GM18499 (cell line): ENCODE measurements at regions not wholly inside any gene's neighbourhood (a gene's known extent, or its start where the extent isn't known, plus 50 kb on each side); places are given as distances from the start of the nearest gene placed in this dataset.
"Not testable (repeated sequence)": the region's sequence is repeated elsewhere in the genome, so short reads cannot be mapped to it uniquely, and the experiment has no call there.

Experiments used
- ATAC-seq: cut with Tn5 transposase; IDR thresholded peaks from one replicate; pipeline ENCODE4 v1.9.1; 2021; ENCODE audit warnings: moderate number of reproducible peaks; ENCODE audit not compliant: insufficient read depth, unreplicated experiment

DNA sequence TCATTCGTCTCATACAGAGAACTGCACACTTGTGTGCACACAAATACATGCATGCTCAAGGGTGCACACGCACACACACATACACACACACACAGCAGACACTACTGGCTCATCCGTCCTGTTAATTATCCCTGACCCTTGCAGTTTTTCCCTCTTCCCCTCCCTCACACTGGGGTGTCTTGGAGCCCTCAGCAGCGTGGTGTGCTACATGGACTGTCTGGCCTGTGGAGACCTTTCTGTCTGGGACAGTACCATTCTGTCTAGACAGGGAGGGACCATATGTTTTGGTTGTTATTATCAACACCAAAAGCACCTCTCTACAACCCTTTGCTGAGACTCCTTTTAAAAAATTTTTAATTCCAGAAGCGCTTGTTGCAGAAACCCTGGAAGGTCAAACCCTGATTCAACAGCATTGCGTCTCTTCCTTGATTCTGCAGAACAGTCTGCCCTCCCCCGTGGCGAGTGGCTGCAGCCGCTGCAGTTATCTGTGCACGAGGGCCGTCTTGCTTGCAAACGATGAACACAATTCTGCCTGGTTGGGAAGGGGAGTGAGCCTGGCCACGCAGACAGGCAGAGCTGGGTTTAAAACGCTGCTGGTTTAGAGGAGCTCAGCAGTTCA is 374.0 kb downstream of the IRS2 start:
- no peak for ATAC-seq

DNA sequence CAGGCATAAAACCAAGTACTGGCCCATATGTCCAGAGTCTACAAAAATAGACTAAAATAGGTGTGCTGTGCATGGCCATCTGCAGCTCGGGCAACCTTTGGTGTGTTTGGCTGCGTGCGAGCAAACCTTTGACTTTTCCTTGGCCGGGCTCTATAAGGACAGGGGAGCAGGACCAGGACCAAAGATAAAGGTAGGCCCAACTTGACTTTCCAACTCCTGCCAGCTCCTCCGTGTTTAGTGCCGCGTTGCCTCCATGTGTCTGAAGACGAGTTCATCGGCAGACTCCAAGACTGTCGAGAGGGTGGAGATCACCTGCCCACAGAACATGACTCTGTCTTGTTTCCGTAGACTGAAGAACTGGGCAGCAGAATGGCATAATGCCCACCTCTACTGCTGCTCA is 375.5 kb downstream of the IRS2 start:
- ATAC-seq, result no peak

DNA sequence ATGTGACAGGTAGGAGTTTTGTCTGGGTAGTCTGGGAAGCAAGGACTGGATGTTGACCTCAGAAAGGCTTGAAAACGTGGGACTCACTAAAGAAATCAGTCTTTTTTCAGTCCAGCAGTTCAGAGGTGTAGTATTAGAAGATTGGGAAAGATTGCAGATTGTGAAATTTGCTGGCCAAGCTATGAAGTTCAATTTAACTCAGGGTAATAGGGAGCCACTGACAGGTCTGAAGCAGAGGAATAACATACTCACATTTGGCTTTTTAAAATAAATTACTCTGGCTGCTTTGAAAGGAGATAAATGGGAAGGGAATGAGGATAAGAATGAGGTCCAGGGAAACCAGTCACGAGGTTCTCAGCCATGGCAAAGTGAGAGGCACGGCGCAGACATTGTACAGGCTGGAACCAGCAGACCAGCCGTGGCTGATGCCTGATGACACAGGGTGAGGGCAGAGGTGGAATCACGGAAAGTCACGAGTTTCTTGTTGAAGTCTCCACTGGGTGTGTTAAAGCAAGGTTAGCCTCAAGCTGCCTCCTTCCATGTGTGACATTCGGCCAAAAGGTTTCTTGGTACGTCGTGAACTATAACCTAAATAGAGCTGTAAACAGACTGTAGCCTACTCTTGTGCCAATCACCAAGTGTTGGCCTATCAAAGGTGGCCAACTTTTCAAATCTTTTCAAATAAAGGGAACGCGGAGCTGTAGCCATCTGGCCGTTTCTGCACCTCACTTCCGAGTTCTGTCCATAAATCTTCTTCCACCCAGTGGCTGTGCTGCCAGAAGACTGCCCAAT is 377.6 kb downstream of the IRS2 start:
- ATAC-seq, result no peak

DNA sequence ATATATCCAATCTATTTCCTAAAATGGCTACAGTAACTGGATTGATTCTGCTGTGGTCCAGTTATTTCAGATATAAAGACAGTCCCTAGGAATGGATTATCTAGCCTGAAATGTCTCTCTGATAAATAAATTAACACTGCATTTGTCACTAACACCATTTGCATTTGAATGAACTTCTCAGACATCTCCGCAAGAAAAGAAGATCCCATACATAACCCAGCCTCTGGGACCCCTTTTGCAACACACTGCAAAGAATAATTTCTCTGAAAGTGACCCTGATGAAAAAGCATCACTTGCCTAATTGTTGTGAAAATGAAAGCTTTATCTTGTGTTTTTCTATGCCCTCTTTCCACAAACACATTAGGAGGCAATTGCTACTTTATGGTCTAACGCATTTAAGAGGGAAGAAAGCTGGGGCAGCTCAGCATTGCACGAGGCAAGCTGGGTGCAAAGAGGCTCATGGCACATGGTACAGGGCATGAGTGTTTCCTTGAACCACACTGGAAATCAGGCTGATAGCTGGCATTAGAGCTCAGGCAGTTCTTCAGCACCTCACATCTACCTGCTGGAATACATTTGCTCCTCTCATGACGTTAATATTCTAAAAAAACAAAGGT is 379.9 kb downstream of the IRS2 start:
- no peak for ATAC-seq

DNA sequence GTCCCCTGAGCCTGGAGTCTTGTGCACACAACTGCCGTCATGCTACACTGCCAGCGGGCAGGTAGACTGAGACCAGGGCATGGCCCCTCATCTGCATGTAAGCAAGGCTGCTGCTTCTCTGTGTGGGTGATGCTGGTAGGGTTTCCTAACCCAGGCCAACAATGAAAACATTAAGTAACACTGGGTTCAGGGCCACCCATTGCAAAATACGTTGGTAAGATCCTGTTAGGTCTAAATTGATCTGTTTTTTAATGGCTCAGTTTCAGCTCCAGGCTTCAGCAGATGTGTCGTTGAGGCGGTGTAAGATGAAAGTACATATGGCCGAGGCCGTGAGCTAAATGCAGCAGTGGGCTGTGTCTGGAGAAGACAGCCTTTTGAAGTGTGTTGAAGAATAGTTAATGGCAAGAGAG is 383.4 kb downstream of the IRS2 start:
- no peak for ATAC-seq

DNA sequence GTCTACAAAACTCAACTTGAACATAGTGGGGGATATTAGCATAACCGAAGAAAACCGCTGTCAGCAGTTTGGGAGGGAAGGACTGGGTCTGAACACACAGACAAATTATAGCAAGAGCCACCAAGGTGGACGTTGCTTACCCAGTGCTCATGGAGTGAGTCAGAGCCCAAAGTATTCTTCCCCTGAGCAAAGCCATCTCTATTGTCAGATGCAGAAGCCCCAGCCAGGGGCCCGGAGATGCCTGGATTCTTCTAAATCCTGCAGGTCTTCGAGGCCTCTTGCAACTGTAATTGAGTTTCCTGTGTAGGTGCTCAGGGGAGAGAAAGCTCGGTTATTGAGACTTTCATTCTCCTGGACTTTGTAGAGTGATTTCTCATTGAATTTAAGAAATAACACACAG is 384.5 kb downstream of the IRS2 start:
- no peak for ATAC-seq

DNA sequence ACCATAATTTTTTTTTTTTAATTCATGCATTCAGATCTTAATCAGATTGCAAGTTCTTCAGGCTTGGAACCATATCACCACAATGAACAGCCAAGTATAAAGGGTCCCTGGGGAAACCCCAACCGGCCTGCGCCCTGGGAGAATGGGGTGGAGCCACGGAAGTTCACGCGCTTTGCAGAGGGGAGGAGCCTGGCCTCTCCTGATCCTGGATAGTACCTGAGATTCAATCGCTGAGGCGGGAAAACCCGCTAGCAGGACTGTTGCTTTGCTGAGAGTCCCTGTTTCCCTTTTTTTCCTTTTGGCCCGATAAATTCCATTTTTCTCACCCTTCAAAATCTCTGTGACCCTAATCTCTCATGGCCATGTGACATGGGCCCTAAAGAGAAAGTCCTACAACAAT is 385.1 kb downstream of the IRS2 start:
- no peak for ATAC-seq

DNA sequence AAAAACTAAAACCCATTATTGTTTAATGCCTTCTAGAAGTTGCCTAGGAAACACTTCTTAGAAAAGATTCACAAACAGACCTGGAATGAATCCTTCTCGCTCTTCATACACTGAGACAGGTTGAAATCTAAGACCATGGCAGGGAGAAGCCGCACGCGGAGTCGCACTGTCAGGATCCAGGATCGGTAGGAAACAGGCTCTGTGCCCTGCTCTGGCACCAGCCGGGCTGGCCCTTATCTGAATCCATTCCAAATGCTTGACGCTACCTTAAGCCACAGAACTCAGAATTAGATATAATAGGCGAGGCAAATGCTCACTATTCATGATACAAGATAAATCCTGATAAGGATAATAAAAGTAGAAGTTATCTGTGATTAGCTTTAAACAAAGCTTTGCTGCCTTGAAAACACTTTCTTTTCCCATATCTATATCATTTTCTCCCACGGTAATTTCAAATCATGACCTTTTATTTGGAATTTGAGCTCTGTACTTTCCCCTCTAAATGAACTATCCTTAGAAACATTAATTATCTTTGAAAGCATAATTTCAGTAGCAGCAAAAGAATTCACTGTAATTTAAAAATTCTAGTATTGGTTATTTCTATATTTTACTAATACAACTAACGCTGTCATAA is 385.6 kb downstream of the IRS2 start:
- no peak for ATAC-seq

DNA sequence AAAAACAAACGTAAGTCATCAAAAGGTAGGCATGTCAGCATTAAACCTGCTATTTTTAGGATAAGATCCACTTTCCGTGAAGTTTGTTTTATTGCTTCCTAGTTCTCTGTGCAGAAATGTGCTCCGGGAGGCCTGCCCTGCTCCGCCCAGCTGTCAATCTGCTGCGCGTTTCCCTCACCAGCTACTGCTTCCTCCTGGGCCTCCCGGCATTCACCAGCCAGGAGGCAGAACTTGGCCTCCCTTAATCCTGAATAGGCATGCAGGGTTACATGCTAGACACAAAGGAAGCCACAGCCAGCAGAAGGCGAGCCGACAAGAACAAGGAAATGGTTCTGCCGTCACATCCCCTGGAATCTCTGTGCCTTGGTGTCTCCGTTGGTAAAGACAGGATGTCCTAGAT is 386.2 kb downstream of the IRS2 start:
- ATAC-seq, result no peak

DNA sequence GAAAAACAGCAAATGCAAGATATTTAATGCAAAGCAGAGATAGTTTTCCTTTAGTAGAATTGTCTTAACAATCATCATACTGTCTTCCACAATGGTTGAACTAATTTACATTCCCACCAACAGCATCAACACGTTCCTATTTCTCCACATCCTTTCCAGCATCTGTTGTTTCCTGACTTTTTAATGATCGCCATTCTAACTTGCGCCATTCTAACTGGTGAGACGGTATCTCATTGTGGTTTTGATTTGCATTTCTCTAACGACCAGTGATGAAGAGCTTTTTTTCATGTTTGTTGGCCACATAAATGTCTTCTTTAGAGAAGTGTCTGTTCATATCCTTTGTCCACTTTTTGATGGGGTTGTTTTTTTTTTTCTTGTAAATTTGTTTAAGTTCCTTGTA is 388.3 kb downstream of the IRS2 start:
- ATAC-seq, result not testable (repeated sequence)

DNA sequence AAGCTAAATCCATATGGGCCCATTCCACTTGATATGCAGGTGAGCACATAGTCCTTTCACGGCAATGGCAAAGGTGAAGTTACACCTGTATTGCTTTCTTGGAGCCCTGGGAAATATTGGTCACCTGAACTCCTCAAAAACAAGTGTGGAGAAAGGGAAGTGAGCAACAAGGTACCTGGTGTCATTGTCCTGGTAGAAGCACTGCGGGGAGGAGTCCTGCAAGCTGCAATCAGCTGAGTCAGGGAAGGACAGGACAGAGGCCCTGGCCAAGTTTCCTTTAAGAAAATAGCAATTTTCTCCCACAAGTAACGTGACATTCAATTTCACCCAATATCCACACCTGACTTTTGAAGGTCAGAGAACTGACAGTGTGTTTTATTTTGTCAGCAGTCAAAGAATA is 389.1 kb downstream of the IRS2 start:
- ATAC-seq, result no peak

DNA sequence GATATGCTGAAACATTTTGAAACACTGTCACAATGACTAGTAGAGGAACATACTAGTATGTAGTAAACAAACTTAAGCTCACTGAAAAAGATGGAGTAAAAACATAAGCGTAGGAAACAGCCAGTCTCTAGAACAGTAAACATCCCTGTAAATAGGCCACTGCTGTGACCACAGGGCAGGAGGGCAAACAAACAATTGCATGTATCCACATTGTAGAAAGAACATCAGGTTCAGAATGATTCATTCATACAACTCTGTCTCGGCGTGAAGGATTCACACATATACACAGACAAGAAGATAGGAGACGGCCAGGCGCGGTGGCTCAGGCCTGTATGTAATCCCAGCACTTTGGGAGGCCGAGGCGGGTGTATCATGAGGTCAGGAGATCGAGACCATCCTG is 390.1 kb downstream of the IRS2 start:
- ATAC-seq, result no peak

DNA sequence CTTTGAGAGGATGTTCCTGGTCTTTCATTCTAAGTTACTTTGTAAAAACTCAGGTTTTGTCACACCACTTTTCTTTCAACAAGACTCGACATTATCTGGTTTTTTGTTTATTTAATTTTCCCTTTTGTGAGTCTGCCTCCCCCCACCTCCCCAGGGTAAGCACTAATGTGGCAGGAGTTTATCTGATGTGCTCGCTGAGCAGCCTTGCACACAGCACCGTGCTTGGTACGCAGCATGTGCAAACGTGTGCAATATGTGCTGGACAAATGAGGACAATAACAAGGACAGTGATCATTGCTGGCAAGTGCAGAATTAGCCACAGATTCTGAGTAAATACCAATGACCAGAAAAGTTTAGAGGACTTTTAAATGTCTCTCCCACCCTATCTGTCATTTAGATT is 391.4 kb downstream of the IRS2 start:
- no peak for ATAC-seq

DNA sequence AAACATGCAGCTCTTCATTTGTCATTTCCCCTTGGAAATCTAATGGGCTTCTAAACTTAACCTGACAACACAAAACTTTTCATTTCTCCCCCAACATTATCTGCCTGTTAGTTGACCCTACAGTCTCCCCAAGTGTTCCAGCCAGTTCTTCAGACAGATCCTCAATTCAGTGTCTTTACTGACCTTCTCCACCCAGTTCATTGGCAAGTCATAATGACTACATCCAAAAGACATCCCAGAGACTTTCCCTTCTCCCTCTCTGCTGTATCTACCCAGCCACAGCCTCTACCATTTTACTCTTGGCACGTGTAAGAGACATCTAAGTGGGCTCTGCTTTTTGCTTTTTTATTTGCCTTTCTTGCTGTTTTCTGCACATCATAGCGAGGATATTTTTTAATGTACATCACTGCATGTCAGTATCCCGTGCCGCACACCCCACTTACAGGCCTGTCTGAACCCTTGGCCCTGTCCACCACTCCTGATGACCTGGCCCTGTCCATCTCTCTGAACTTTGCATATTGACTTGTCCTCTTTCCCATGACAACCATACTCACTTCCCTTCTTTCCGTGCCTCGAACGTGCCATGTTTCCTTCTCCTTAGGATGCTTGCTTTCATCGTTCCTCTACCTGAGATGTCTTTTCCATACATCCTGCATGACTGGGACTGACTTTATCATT is 391.9 kb downstream of the IRS2 start:
- no peak for ATAC-seq

DNA sequence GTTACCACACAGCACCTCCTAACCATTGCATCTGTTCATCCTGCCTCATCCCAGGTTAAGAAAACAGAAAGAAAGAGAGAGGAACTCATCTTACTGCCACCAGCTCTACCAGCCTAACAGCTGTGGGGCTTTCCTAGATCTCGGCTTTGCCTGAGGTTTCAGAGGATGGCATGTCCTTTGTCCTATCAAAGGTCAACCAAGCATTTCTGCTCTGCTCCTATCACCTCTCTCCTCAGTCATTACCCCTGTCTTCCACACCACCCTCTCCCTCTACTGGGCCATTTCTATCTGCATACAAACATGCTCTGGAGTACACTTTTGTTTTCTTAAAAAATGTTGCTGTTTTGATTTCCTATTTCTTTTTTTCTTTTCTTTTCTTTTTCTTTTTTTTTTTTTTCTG is 393.3 kb downstream of the IRS2 start:
- no peak for ATAC-seq

DNA sequence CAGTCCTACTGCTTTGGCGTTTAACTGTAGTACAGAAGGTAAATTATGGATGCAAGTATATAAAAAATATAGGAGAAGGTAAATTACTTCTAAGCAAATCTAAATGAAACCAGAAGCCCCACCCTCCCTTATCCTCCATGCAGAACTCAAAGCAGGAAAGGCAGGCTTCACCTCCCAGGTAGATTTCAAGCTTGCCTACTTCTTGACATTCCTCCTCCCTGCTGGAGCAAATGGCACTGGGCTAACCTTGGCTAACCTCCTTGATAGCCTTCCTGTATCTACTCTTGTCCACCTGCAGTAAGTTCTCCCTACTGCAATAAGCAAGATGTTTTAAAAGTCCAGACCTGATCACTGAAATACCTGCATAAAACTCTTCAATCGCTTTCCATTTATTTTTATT is 396.0 kb downstream of the IRS2 start:
- ATAC-seq, result no peak

DNA sequence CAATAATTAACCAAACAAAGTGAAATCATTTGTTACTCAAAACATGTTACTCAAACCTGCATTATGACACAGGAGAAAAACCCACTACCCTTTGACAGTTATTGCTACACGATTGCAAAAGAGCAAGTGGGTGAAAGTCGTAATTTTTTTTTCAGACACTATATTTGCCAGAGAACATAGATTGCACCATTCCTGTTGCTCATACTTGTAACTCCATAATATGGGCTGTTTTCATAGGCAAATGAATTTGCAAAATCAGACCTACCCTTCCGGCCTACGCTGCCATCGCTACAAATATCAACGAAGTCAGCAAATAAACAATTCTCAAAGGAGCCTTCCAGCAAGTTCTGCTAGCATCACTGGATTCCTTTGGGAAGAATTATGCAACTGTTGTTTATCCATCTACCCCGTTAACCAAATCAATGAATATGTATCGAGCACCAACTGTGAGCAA is 396.5 kb downstream of the IRS2 start:
- no peak for ATAC-seq

DNA sequence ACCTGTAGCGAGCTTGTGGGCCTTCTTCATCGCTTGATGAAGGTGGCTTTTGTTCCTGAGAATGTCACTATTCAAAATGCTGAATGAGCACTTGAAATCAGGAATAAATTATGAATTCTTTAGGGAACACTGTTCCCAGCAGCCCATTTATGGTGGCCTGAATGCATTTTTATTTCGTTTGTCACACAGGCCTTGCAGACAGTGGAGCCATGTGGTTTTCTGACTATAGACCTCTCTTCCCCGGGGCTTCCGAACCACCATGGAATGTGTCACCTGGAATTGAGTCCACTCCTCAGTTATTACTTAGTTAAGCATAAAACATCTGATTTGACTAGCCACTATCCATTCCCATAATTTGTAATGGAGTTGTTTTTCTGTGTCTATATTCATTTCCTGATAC is 396.9 kb downstream of the IRS2 start:
- ATAC-seq, result no peak

DNA sequence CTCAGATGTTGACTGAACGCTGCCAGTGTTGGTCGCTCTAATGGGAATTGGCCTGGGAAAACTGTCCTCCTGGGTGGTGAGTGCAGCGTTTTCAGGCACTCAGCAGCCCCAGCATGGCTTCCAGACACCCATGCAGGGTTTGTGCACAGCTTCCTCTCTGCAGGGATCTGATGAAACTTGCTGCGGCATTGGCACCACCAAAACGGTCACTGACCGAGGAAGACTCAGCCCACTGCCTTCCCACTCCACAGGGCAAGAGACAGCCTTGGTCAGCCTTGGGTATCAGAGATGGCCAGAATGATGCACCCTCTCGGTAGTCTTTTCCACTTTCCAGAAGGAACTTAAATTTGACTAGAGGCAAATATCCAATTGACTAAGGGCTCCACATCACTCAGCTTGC is 398.9 kb downstream of the IRS2 start:
- ATAC-seq, result no peak

DNA sequence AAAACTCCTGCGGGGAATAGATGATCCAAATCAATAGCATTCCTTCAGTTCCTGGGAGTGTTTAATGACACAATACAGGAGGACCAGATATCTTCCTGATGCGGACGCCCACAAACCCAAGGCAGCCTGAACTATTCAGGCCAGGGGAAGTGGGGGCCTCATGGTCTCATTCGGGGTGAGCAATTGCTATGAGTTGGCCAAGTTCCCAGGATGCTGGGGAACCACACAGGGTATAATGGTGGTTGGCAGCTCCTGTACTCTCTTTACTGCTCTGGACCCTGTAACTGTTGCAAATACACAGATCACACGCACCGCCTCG is 401.2 kb downstream of the IRS2 start:
- ATAC-seq, result no peak
